CD4-positive, alpha-beta T cell treated with Interleukin-2 at 100 ng/mL for 4 hours (primary cell): ENCODE measurements at regions not wholly inside any gene's neighbourhood (a gene's known extent, or its start where the extent isn't known, plus 50 kb on each side); places are given as distances from the start of the nearest gene placed in this dataset.
A peak's percentile ranks its signal among the peaks of the same experiment; 100 is the strongest.

ENCODE experiments used
- DNase-seq: peaks from one replicate; pipeline ENCODE4 v3.0.0-alpha.2; 2020; ENCODE audit warnings: low spot score

DNA sequence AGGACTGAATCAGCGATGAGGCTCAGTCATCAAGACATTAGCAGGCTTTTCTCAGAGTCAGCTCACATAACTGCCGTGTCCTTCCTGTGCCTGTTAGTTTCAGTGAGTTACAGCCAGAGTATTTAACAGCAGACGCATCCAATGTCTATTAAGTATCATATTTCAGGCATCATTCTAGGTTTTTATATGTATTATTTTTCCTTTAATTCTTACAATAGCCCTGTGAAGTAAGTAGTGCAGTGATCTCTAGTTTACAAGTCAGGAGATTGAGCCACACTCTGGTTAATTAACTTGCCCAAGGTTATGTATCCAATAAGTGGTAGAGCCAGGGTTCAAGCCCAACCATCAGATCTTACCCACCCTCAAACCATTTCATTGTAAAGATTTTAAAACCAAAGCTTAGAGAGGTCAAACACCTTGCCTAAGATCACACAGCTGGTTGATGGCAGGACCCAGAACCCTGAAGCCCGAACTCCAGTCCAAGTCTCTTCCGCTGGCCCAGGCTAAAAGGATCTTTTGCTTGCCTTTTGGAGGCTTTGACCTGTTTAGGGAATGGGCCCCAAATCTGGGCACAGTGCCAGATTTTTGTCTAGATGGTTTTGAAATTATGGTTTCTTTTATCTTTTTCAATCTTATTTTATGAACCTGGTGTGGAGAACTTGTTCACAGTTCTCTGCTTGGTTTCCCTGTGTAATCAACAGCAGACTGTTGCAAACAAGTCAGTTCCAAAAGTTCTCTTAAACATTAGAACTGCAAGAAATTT lies 261.2 kb upstream of the CLINT1 start:
- DNase-seq: no peak

GRCh38 chr5:158117467-158118160 lies 258.7 kb upstream of the CLINT1 start:
- no peak for DNase-seq

DNA sequence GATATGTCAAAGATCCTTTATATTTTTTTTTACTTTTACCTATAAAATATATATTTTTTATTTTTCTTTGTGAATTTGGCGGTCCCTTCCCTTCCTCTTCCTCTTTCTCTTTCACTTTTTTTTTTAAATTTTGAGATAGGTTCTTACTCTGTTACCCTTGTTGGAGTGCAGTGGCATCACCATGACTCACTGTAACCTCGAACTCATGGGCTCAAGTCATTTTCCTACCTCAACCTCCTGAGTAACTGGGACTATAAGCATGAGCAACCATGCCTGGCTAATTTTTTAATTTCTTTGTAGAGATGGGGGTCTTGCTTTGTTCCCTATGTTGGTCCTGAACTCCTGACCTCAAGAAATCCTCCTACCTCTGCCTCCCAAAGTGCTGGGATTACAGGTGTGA lies 258.0 kb upstream of the CLINT1 start:
- no peak for DNase-seq

DNA sequence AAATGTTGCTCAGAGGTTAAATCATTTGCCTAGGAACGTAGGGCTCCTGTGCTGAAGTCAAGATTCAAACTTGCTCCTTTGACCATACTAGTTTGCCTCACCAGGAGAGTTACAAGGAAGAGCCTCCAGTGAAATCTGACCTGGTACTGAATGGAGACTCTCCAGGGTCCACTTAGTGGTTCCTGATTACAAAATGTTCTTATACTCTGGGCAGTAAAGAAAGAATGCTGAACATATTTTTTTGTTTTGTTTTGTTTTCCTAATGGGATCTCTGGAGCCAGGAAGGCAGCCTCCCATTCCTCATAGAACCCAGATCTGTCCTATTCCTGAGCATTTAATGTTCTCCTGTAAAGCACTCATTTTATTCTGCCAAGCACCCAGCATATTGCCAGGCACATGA lies 256.5 kb upstream of the CLINT1 start:
- DNase-seq: no peak

DNA sequence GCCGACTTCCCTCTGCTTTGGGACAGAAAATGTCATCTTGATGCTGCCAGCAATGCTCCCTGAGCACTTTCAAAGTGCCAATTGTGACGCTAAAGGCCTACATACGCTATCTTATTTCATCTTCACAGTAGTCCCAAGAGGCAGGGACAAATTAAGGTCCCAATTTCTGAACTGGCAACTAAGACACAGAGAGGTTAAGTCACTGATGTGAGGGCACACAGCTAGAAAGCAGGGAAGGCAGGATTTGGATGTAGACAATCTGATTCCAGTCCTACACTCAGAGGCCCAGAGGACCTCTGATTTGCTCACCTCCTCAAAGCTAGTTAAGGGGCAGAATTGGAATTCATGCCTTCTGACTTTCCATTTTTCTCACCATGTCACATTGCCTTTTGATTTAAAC lies 249.2 kb upstream of the CLINT1 start:
- DNase-seq: no peak

GRCh38 chr5:158100373-158100888 lies 241.5 kb upstream of the CLINT1 start:
- DNase-seq: no peak

GRCh38 chr5:158099571-158100105 lies 240.7 kb upstream of the CLINT1 start:
- no peak for DNase-seq

DNA sequence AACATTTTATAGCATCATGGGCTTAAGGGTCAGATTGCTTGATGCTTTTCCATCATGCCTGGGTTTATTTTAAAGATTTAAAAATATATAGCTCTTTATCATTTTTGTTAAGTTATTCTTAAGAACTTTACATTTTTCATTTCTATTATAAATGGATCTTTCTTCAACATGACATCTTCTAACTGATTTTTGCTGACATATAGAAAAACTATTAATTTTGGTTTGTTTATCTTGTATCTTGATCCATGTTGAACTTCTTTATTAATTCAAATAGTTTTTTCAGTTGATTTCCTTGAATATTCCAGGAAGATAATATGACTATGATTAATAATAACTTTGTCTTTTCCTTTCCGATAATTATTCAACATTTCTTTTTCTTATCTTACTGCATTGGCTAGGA lies 237.9 kb upstream of the CLINT1 start:
- DNase-seq: no peak

- no peak for DNase-seq
Measured at GRCh38 chr5:158086856-158087255, 227.9 kb upstream of the CLINT1 start.

- no peak for DNase-seq
Measured at GRCh38 chr5:158084292-158084691, 225.3 kb upstream of the CLINT1 start.

DNA sequence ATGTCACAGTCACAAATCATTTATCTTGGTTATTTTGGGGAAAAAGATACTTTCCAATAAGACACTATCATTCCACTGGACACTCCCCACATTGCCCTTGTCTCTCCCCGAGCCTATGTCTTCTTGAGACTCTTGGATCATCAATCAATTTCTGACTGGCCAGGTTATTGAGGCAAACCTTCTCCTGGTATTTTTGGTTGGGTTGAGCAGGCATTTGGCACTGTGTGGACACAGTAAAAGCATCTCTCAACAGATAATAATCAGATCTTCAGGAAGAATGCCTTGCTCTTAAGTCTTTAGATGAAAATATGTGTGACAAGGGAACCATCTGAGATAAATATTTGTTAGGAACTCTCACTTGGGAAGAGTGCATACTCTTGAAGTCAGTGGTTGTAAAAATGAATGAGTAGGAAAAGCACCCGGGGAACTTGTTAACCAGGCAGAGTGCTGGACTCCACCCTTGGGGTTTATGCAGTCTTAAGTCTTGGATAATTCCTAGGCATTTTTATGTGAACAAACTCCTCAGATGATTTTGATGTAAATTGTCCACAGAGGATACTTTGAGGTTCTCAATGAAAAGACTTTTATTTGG lies 223.8 kb upstream of the CLINT1 start:
- DNase-seq: no peak

- no peak for DNase-seq
Measured at GRCh38 chr5:158080112-158080511, 221.2 kb upstream of the CLINT1 start.

- DNase-seq: no peak
Measured at GRCh38 chr5:158079097-158079496, 220.2 kb upstream of the CLINT1 start.

DNA sequence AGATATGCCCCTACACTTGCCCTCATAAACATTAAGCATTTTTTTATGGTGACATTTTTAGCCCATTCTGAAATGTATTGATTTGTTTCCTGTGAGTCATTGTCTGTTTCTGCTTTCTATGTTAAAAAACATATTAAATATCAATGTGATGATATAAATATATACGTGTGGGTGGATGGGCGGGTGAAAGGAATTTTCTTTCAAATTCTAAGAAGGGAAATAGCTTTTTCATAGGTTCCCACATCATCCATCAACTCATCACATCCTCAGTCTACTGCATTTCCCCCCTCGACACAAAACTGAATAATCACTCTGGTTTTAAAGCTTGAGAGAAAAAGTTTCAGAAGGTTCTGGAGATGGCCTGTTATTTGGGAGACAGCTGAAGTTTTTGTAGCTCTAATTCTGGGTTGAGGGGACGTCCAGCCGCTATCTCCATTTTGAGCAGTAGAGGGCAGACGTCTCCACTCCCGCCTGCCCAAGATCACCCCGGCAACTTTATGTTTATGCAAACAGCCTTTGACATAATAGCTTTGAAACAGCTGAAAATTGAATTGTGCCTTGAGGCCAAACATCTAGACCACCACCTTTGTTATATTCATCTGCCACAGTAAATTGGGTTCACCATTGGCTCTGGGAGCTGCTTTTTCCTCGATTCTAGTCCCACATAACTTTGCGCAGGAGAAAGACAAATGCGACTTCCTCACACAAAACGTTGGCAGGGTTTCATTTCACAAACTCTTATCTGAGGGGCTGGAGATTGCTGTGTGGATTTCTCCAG lies 216.2 kb upstream of the CLINT1 start:
- peak; percentile 44 for DNase-seq

DNA sequence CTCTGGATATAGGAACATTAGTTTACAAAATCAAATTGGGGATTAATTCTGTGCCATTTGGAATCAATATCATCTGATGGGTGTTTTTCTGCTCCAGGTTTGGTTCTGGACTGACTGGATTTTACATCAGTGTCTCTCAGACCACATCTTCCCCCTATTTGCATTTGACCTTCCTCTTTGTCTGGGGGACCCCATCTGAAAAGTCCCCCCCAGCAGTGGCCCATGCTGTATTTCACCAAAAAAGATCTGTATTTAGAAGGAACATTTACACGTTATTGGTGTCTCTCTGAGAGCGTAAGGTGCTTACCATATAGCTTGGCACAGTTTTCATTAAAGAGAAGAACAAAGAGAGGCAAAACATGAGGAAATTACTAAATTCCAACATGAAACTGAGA lies 215.6 kb upstream of the CLINT1 start:
- no peak for DNase-seq

DNA sequence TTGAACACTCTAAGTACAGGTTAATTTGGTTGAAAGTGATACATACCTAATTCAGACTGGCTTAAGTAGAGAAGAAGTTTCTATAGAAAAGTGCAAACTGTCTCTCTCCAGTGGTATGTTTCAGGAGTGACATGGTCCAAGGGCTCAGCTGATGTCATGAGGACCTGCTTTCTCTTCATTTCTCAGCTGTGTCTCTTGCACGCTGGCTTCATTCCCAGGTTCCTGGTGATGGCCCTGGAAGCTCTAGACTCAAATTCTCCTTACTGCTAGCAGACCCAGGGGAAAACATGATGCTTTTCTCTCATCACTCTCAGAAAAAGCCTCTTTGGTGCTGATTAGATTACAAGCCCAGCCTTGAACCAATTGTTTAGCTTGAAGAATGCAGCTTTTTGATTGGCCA lies 211.9 kb upstream of the CLINT1 start:
- DNase-seq: no peak

GRCh38 chr5:158069838-158070237 lies 210.9 kb upstream of the CLINT1 start:
- DNase-seq: no peak

- DNase-seq: no peak
Measured at GRCh38 chr5:158068964-158069363, 210.0 kb upstream of the CLINT1 start.

DNA sequence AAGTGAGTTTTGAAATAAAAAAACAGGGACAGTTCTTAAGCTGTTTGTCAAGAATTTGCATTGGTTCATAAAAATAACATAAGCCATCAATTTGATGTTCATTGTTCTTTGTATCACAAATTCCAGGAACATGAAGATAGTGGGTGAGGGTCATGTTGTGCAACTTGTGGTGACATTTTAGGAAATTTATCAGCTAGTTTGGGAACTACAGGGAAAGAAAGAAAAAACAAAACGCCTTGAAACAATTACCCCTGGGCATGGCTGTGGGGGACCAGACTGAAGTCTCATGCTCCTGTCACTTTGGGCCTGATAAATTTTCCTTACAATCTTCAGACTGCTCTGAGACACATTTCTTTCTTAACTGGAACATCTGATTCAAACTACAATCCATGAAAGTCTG lies 207.1 kb upstream of the CLINT1 start:
- no peak for DNase-seq

- DNase-seq: no peak
Measured at GRCh38 chr5:158064334-158065123, 205.6 kb upstream of the CLINT1 start.

DNA sequence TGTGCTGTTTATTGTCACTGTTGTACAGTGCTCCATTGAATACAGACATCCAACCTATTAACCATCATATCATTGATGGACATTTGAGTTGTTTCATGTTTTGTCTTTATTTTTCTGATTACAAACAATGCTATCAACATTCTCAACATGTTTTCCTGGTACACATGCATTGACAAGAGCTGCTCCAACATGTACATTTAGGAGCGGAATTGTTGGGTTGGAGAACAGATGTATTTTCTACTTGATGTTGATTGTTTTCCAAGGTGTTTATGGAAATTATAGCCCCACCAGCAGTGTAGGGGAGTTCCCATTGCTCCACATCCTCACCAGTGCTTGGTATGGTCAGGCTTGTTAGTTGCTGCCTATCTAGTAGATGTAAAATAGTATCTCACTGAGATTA lies 204.1 kb upstream of the CLINT1 start:
- no peak for DNase-seq
